KMS-11 (cell line): ENCODE measurements at regions not wholly inside any gene's neighbourhood (a gene's known extent, or its start where the extent isn't known, plus 50 kb on each side); places are given as distances from the start of the nearest gene placed in this dataset.

ENCODE experiments used
- H2AFZ ChIP-seq: fragments of 200-600 bp; sonication (generic); 2 replicates; pipeline ENCODE4 v1.6.1; 2016; ENCODE audit warnings: antibody characterized with exemption, mixed run types, low read depth
- H3K27ac ChIP-seq: fragments of 200-600 bp; sonication (generic); 2 replicates; pipeline ENCODE4 v1.6.1; 2016; ENCODE audit warnings: mild to moderate bottlenecking, mixed run types
- H3K27me3 ChIP-seq: fragments of 200-600 bp; sonication (generic); 2 replicates; pipeline ENCODE4 v1.6.1; 2017; ENCODE audit warnings: mild to moderate bottlenecking, low read depth, mixed run types, moderate library complexity; ENCODE audit not compliant: insufficient read depth
- H3K36me3 ChIP-seq: fragments of 200-600 bp; sonication (generic); 2 replicates; pipeline ENCODE4 v1.6.1; 2017; ENCODE audit warnings: mild to moderate bottlenecking, mixed run types; ENCODE audit not compliant: insufficient read depth
- H3K4me1 ChIP-seq: fragments of 200-600 bp; sonication (generic); 2 replicates; pipeline ENCODE4 v1.6.1; 2016; ENCODE audit warnings: mild to moderate bottlenecking, low read depth, mixed run types; ENCODE audit not compliant: poor library complexity, severe bottlenecking
- H3K4me2 ChIP-seq: fragments of 200-600 bp; sonication (generic); 2 replicates; pipeline ENCODE4 v1.7.0; 2016; ENCODE audit warnings: mild to moderate bottlenecking, mixed run types
- H3K4me3 ChIP-seq: fragments of 200-600 bp; sonication (generic); IDR thresholded peaks from 2 replicates; pipeline ENCODE4 v1.6.1; 2017; ENCODE audit warnings: low read depth, low read length, mixed read lengths; ENCODE audit not compliant: insufficient read depth
- H3K79me2 ChIP-seq: fragments of 200-600 bp; sonication (generic); 2 replicates; pipeline ENCODE4 v1.6.1; 2016; ENCODE audit warnings: low read depth, mixed run types; ENCODE audit not compliant: insufficient read depth
- H3K9ac ChIP-seq: fragments of 200-600 bp; sonication (generic); 2 replicates; pipeline ENCODE4 v1.6.1; 2016; ENCODE audit warnings: mild to moderate bottlenecking, mixed run types
- H4K20me1 ChIP-seq: fragments of 200-600 bp; sonication (generic); 2 replicates; pipeline ENCODE4 v1.6.1; 2016; ENCODE audit warnings: mild to moderate bottlenecking, mixed run types; ENCODE audit not compliant: insufficient read depth
- CTCF ChIP-seq: fragments of 200-600 bp; sonication (generic); conservative IDR thresholded peaks from 2 replicates; pipeline ENCODE4 v1.6.1; 2017; ENCODE audit warnings: low read depth, mild to moderate bottlenecking, antibody characterized with exemption, low read length, moderate library complexity, mixed read lengths

GRCh38 chr3:80890571-80890970, 870.9 kb downstream of the GBE1 start:
- no peaks in the 10 kb centered on the region for H3K79me2 ChIP-seq
- no peaks in the 10 kb centered on the region for H3K36me3 ChIP-seq
- H3K4me1 ChIP-seq = no peaks in the 10 kb centered on the region
- no peak overlapping the region for H3K27ac ChIP-seq
- H3K4me2 ChIP-seq = no peak overlapping the region
- H2AFZ ChIP-seq = no peak overlapping the region
- no peak for TF ChIP-seq CTCF
- H3K27me3 ChIP-seq = no peaks in the 10 kb centered on the region
- H3K9ac ChIP-seq = no peak overlapping the region
- no peaks in the 10 kb centered on the region for H4K20me1 ChIP-seq
- no peak overlapping the region for H3K4me3 ChIP-seq

GRCh38 chr3:80889535-80889934, 871.9 kb downstream of the GBE1 start:
- H3K27ac ChIP-seq = no peak overlapping the region
- H3K4me3 ChIP-seq = no peak overlapping the region
- no peaks in the 10 kb centered on the region for H3K27me3 ChIP-seq
- no peak for TF ChIP-seq CTCF
- H3K79me2 ChIP-seq = no peaks in the 10 kb centered on the region
- H2AFZ ChIP-seq = no peak overlapping the region
- H3K36me3 ChIP-seq = no peaks in the 10 kb centered on the region
- H3K4me1 ChIP-seq = no peaks in the 10 kb centered on the region
- H3K4me2 ChIP-seq = no peak overlapping the region
- no peaks in the 10 kb centered on the region for H4K20me1 ChIP-seq
- H3K9ac ChIP-seq = no peak overlapping the region

- H3K4me1 ChIP-seq = no peaks in the 10 kb centered on the region
- no peak overlapping the region for H3K4me3 ChIP-seq
- H3K9ac ChIP-seq = no peak overlapping the region
- TF ChIP-seq CTCF = no peak
- no peaks in the 10 kb centered on the region for H3K36me3 ChIP-seq
- H3K79me2 ChIP-seq = no peaks in the 10 kb centered on the region
- H3K4me2 ChIP-seq = no peak overlapping the region
- H3K27ac ChIP-seq = no peak overlapping the region
- no peaks in the 10 kb centered on the region for H4K20me1 ChIP-seq
- no peaks in the 10 kb centered on the region for H3K27me3 ChIP-seq
- H2AFZ ChIP-seq = no peak overlapping the region
Observed at GRCh38 chr3:80870476-80871041, 890.9 kb downstream of the GBE1 start.

DNA sequence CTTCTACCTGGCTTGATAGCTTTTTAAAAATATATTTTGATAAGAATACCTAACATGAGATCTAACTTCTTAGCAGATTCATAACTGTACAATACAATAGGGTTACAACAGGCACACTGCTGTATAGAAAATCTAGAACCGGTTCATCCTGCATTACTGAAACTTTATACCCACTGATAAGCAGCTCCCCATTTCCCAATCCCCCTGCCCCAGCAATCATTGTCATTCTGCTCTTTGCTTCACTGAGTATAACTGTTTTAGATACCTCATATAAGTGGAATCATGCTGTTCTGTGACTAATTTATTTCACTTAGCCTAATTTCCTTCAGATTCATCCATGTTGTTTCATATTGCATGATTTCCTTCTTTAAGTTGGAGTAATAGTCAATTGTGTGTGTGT, 906.0 kb downstream of the GBE1 start:
- no peak overlapping the region for H3K9ac ChIP-seq
- H3K4me1 ChIP-seq = no peaks in the 10 kb centered on the region
- H3K36me3 ChIP-seq = no peaks in the 10 kb centered on the region
- no peak for TF ChIP-seq CTCF
- H3K27me3 ChIP-seq = no peaks in the 10 kb centered on the region
- no peaks in the 10 kb centered on the region for H4K20me1 ChIP-seq
- no peak overlapping the region for H2AFZ ChIP-seq
- no peaks in the 10 kb centered on the region for H3K79me2 ChIP-seq
- H3K4me3 ChIP-seq = no peak overlapping the region
- no peak overlapping the region for H3K27ac ChIP-seq
- H3K4me2 ChIP-seq = no peak overlapping the region
